Activated CD8-positive, alpha-beta T cell treated with anti-CD3 and anti-CD28 coated beads for 36 hours (primary cell): ENCODE measurements at regions not wholly inside any gene's neighbourhood (a gene's known extent, or its start where the extent isn't known, plus 50 kb on each side); places are given as distances from the start of the nearest gene placed in this dataset.

ENCODE experiments used
- ATAC-seq: fragments of 200-7000 bp; cut with Tn5 transposase; one replicate; pipeline ENCODE4 v1.10.0; 2021; ENCODE audit warnings: mild to moderate bottlenecking, moderate library complexity
- CTCF ChIA-PET: fragments of 350-600 bp; sonication (Branson Sonifier 250); formaldehyde crosslinking; loops from one replicate; lab custom pipeline; 2021; ENCODE audit warnings: antibody characterized with exemption; lab: Charles Lee
- POLR2A ChIA-PET: fragments of 350-600 bp; sonication (Branson Sonifier 250); formaldehyde crosslinking; loops from one replicate; lab custom pipeline; 2021; ENCODE audit warnings: antibody characterized with exemption; lab: Charles Lee
- DNase-seq: peaks from one replicate; pipeline ENCODE4 v3.0.0-alpha.2; 2020
- H3K27ac Mint-ChIP-seq: one replicate; pipeline ENCODE4 v1.8.0; 2021; ENCODE audit warnings: mild to moderate bottlenecking, mixed read lengths
- H3K27me3 Mint-ChIP-seq: one replicate; pipeline ENCODE4 v1.8.0; 2021; ENCODE audit warnings: mixed read lengths
- H3K36me3 Mint-ChIP-seq: one replicate; pipeline ENCODE4 v1.8.0; 2021; ENCODE audit warnings: low read depth, mixed read lengths
- H3K4me1 Mint-ChIP-seq: one replicate; pipeline ENCODE4 v1.8.0; 2021; ENCODE audit warnings: low read depth, mixed read lengths
- H3K4me3 Mint-ChIP-seq: one replicate; pipeline ENCODE4 v1.8.0; 2021; ENCODE audit warnings: mild to moderate bottlenecking, moderate library complexity, mixed read lengths
- H3K9me3 Mint-ChIP-seq: one replicate; pipeline ENCODE4 v1.8.0; 2021; ENCODE audit warnings: mixed read lengths
- CTCF ChIP-seq: fragments of 200-600 bp; IDR thresholded peaks from one replicate; pipeline ENCODE4 v1.8.0; 2022; ENCODE audit warnings: antibody characterized with exemption, mild to moderate bottlenecking
- intact Hi-C: fragments of 100-400 bp; cut with micrococcal nuclease; formaldehyde crosslinking; loops from one replicate; pipeline ENCODE4 v1.10.0; 2022

DNA sequence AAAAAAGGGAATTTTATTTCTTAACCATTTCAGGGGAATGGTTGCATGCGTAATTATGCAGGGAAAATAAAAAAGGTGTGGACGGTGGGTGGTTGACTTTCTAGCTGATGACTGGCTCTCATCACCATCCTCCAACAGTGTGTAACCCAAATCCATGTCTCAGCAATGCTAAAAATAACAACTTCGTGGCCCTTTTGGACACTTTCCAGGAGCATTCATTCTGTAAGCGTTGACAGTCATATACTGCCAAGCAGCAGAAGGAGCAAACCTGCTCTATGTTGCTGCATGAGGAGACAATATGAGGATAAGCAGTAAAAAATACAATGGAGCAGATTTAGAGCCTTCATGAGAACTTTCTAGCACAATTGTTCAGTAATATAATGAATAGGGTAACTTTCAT is 189.1 kb downstream of the ANXA2 start:
- Mint-ChIP-seq H3K27ac (no peak overlapping the region), H3K9me3 (no peaks in the 10 kb centered on the region), H3K4me1 (no peaks in the 10 kb centered on the region), H3K27me3 (peaks cover 17% of the 10 kb centered on the region), H3K36me3 (no peaks in the 10 kb centered on the region), H3K4me3 (no peak overlapping the region)
- no peak for DNase-seq
- no peak for ATAC-seq
- ChIA-PET POLR2A (interaction anchor here (1.4 kb wide), 1 partner anchor 13 kb away, joined by 3 read pairs; no protein-coding TSS in a partner anchor), CTCF (interaction anchor here (1.4 to 1.6 kb wide), 2 partner anchors 9 to 29 kb away, joined by 4 to 5 read pairs; no protein-coding TSS in a partner anchor)
- TF ChIP-seq CTCF: no peak
- intact Hi-C loops: no loop called here

GRCh38 chr15:60212536-60212935 is 185.2 kb downstream of the ANXA2 start:
- TF ChIP-seq CTCF: no peak
- ChIA-PET CTCF (interaction anchor here (0.7 to 2.3 kb wide), 4 partner anchors 36 to 296 kb away, joined by 3 to 12 read pairs (median 3); no protein-coding TSS in a partner anchor), POLR2A (interaction anchor here (0.7 kb wide), 1 partner anchor 17 kb away, joined by 3 read pairs; no protein-coding TSS in a partner anchor)
- Mint-ChIP-seq H3K27me3 (peaks cover 16% of the 10 kb centered on the region), H3K4me1 (no peaks in the 10 kb centered on the region), H3K27ac (no peak overlapping the region), H3K4me3 (no peak overlapping the region), H3K9me3 (no peaks in the 10 kb centered on the region), H3K36me3 (no peaks in the 10 kb centered on the region)
- no peak for ATAC-seq
- intact Hi-C loops: no loop called here
- DNase-seq: no peak

- no peaks in the 10 kb centered on the region for H3K9me3 Mint-ChIP-seq
- no peak for DNase-seq
- TF ChIP-seq CTCF: no peak
- CTCF ChIA-PET: interaction anchor here (1.0 to 2.3 kb wide), 2 partner anchors 12 to 113 kb away, joined by 4 to 12 read pairs; no protein-coding TSS in a partner anchor
- ATAC-seq: no peak
- H3K4me3 Mint-ChIP-seq: no peak overlapping the region
- H3K27me3 Mint-ChIP-seq: peaks cover 15% of the 10 kb centered on the region
- no peaks in the 10 kb centered on the region for H3K4me1 Mint-ChIP-seq
- intact Hi-C loops: no loop called here
- no peaks in the 10 kb centered on the region for H3K36me3 Mint-ChIP-seq
- POLR2A ChIA-PET: no interaction called here
- H3K27ac Mint-ChIP-seq: no peak overlapping the region
Measured at GRCh38 chr15:60213377-60214000, 184.3 kb downstream of the ANXA2 start.

DNA sequence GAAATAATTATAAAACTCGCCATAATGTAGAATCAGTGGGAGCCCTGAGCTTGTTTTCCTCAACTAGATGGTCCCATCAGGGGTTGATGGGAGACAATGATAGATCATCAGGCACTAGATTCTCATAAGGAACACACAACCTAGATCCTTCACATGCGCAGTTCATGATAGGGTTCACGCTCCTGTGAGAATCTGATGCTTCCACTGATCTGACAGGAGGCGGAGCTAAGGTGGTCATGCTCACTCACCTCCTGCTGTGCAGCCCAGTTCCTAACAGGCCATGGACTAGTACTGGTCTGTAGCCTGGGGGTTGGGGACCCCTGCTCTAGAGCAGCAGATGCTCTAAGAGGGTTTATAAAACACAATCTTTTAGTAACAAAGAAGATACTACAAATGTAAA is 183.6 kb downstream of the ANXA2 start:
- DNase-seq: no peak
- H3K27ac Mint-ChIP-seq: no peak overlapping the region
- no peak for TF ChIP-seq CTCF
- no peaks in the 10 kb centered on the region for H3K36me3 Mint-ChIP-seq
- CTCF ChIA-PET: interaction anchor here (1.0 to 1.4 kb wide), 2 partner anchors 11 to 112 kb away, joined by 4 to 6 read pairs; no protein-coding TSS in a partner anchor
- ATAC-seq: no peak
- H3K27me3 Mint-ChIP-seq: peaks cover 14% of the 10 kb centered on the region
- H3K4me1 Mint-ChIP-seq: no peaks in the 10 kb centered on the region
- POLR2A ChIA-PET: no interaction called here
- no peaks in the 10 kb centered on the region for H3K9me3 Mint-ChIP-seq
- intact Hi-C loops: no loop called here
- no peak overlapping the region for H3K4me3 Mint-ChIP-seq

DNA sequence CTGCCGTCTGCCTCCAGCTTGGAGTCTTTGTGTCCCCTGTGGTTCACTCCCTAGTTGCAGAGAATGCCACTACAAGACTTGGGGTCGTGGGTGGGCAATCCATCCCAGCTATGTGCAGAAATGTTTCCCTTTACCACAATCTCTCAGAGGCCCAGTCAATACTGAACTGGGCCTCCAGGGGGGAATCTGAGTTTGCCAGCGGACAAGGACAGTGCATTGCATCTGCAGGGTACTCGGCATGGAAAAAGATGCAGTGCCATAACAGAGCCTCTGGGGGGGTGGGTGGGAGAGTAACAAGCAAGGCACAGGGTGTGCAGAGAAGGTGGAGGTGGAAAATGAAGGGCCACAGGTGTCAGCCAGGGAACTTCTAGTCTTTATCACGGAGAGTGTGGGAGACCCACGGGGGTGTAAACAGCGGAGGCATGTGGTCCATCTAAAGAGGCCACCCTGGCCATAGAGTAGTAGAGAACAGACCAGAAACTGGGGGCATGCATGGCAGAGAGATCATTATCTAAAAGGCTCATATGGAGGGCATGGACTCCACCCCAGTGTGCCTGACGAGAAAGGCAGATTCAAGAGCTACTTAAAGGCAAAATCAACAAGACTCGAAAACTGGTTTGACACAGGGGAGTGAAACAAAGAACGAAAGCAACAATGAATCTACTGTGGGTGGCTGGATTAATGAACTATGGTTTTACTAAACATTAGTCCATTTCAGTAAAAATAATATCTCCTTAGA is 182.4 kb downstream of the ANXA2 start:
- H3K27ac Mint-ChIP-seq: no peak overlapping the region
- no peak overlapping the region for H3K4me3 Mint-ChIP-seq

More for the DNA sequence above, 182.4 kb downstream of the ANXA2 start:
- intact Hi-C loops: no loop called here
- H3K9me3 Mint-ChIP-seq: no peaks in the 10 kb centered on the region
- POLR2A ChIA-PET: no interaction called here
- no peaks in the 10 kb centered on the region for H3K36me3 Mint-ChIP-seq
- peaks cover 14% of the 10 kb centered on the region for H3K27me3 Mint-ChIP-seq
- TF ChIP-seq CTCF: no peak
- H3K4me1 Mint-ChIP-seq: no peaks in the 10 kb centered on the region
- DNase-seq: no peak
- CTCF ChIA-PET: interaction anchor here (1.4 to 2.0 kb wide), 2 partner anchors 111 to 113 kb away, joined by 5 to 6 read pairs; no protein-coding TSS in a partner anchor
- no peak for ATAC-seq
